Naive thymus-derived CD8-positive, alpha-beta T cell (primary cell): ENCODE measurements at regions not wholly inside any gene's neighbourhood (a gene's known extent, or its start where the extent isn't known, plus 50 kb on each side); places are given as distances from the start of the nearest gene placed in this dataset.
A peak's percentile ranks its signal among the peaks of the same experiment; 100 is the strongest.

Experiments used
- ATAC-seq, 2 donors: fragments of 150-1000 bp; cut with Tn5 transposase in 1 of 2; sonication (Bioruptor Pico), chemical (Tn5 transposase) in 1 of 2; 1 replicate in 1 of 2; 2 replicates in 1 of 2; pipeline ENCODE4 v1.10.0; 2021; ENCODE audit warnings: mild to moderate bottlenecking in 2 of 2, moderate library complexity in 2 of 2
- POLR2A ChIA-PET: fragments of 350-600 bp; sonication (Branson Sonifier 250); formaldehyde crosslinking; loops from one replicate; lab custom pipeline; 2021; ENCODE audit warnings: antibody characterized with exemption; lab: Charles Lee
- DNase-seq, 10 donors: peaks; one replicate each; pipeline versions ENCODE4 v3.0.0 to v3.0.0-alpha.2; 2020 to 2022
- H3K27ac Mint-ChIP-seq, 10 donors: one replicate each; pipeline ENCODE4 v1.8.0; 2020 to 2022; ENCODE audit warnings: mild to moderate bottlenecking in 10 of 10, mixed read lengths in 10 of 10, moderate library complexity in 4 of 10, inconsistent platforms in 1 of 10
- H3K27me3 Mint-ChIP-seq, 5 donors: one replicate each; pipeline ENCODE4 v1.8.0; 2021 to 2022; ENCODE audit warnings: mixed read lengths in 5 of 5
- H3K36me3 Mint-ChIP-seq, 3 donors: one replicate each; pipeline ENCODE4 v1.8.0; 2020 to 2022; ENCODE audit warnings: mixed read lengths in 3 of 3, mild to moderate bottlenecking in 2 of 3, inconsistent platforms in 1 of 3
- H3K4me1 Mint-ChIP-seq, 4 donors: one replicate each; pipeline ENCODE4 v1.8.0; 2021 to 2022; ENCODE audit warnings: mixed read lengths in 4 of 4
- H3K4me3 Mint-ChIP-seq, 10 donors: one replicate each; pipeline ENCODE4 v1.8.0; 2020 to 2022; ENCODE audit warnings: mild to moderate bottlenecking in 10 of 10, mixed read lengths in 10 of 10, moderate library complexity in 6 of 10, inconsistent platforms in 1 of 10
- H3K9me3 Mint-ChIP-seq, 9 donors: one replicate each; pipeline ENCODE4 v1.8.0; 2020 to 2022; ENCODE audit warnings: mixed read lengths in 9 of 9, mild to moderate bottlenecking in 3 of 9, inconsistent platforms in 1 of 9, moderate library complexity in 1 of 9

DNA sequence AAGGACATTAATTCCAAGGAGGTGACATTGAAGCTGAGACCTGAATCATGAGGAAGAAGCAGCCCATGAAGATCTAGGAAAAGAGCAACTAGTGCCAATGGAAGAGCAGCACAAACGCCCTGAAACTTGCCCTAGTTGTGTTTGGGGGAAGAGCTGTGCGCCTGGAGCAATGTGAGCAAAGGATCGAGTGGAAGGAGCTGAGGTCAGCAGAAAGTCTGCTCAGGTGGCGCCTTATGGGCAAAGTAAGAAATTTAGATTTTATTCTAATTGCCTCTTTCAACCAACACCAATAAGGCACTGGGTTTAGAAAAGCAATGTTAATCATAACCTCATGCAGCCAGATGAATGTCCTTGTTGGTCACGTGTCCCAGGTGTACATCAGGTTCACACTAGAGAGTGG, 226.0 kb upstream of the THSD7B start:
- Mint-ChIP-seq H3K9me3 (no peaks in the 10 kb centered on the region), H3K4me3 (no peak overlapping the region), H3K4me1 (no peaks in the 10 kb centered on the region), H3K36me3 (no peaks in the 10 kb centered on the region), H3K27ac (no peak overlapping the region), H3K27me3 (peaks cover 2 to 35% (median 18%) of the 10 kb centered on the region in 5 donors)
- DNase-seq (no peak), ATAC-seq (no peak)
- POLR2A ChIA-PET, result no interaction called here

DNA sequence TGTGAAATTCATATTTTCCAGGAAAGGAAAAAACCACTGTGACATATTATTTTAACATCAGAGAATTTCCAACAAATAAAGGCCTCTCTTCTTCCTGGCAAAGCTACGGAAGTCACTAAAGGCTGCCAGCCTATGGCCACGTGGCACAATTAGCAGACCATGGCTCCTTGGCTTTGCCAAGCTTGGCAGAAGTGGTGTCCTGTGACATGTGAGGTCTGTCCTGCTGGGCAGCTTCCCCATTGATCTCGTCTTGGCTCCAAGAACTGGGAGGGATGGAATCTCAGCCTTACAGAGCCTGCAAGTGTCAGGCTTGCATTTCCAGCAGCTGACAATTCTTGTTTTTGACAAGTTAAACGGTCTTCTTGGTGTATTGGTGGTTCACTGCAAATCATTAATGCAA, 226.9 kb upstream of the THSD7B start:
- Mint-ChIP-seq H3K36me3 (no peaks in the 10 kb centered on the region), H3K9me3 (no peaks in the 10 kb centered on the region), H3K27me3 (peaks cover 2 to 33% (median 20%) of the 10 kb centered on the region in 5 donors), H3K27ac (no peak overlapping the region), H3K4me3 (no peak overlapping the region), H3K4me1 (no peaks in the 10 kb centered on the region)
- POLR2A ChIA-PET, result no interaction called here
- DNase-seq (no peak), ATAC-seq (no peak)

GRCh38 chr2:136534811-136535210, 230.5 kb upstream of the THSD7B start:
- Mint-ChIP-seq H3K36me3 (no peaks in the 10 kb centered on the region), H3K27ac (peak overlapping the region in 1 of 10 donors; percentile 5), H3K4me1 (no peaks in the 10 kb centered on the region), H3K9me3 (peaks cover 0 to 2% (median 0%) of the 10 kb centered on the region in 9 donors), H3K27me3 (peaks cover 0 to 33% (median 17%) of the 10 kb centered on the region in 5 donors), H3K4me3 (no peak overlapping the region)
- ATAC-seq (no peak), DNase-seq (no peak)
- POLR2A ChIA-PET, result no interaction called here

- H3K9me3 Mint-ChIP-seq, result peaks cover 0 to 21% (median 2%) of the 10 kb centered on the region in 9 donors
- no peaks in the 10 kb centered on the region for H3K36me3 Mint-ChIP-seq
- no peak overlapping the region for H3K4me3 Mint-ChIP-seq
- POLR2A ChIA-PET, result no interaction called here
- peaks cover 2 to 49% (median 11%) of the 10 kb centered on the region in 5 donors for H3K27me3 Mint-ChIP-seq
- DNase-seq, result no peak
- ATAC-seq, result no peak
- H3K4me1 Mint-ChIP-seq, result peaks cover 0 to 2% (median 0%) of the 10 kb centered on the region in 4 donors
- no peak overlapping the region for H3K27ac Mint-ChIP-seq
Measured at GRCh38 chr2:136532171-136532570, 233.2 kb upstream of the THSD7B start.

DNA sequence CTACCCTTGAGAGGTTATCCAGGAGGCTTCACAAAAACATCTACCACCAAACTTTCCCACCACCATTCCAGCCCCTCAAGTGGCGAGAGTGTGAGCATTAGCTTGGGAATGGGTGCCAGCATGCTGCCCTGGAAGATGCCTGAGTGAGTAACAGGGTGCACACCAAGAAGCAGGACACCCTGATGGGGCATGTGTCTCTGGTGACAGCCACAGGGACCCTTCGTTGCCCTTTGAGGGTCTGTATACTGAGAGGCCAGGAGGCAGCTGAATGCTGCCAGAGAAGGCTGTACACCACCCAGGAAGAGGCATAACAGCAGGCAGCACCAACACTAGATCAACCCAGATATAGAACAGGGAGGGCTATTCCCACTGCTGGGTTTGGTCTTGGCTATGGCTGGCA, 233.6 kb upstream of the THSD7B start:
- ATAC-seq, result no peak
- Mint-ChIP-seq H3K4me3 (no peak overlapping the region), H3K36me3 (no peaks in the 10 kb centered on the region), H3K4me1 (peaks cover 0 to 2% (median 0%) of the 10 kb centered on the region in 4 donors), H3K9me3 (peaks cover 0 to 21% (median 2%) of the 10 kb centered on the region in 9 donors), H3K27ac (no peak overlapping the region), H3K27me3 (peaks cover 2 to 45% (median 11%) of the 10 kb centered on the region in 5 donors)
- POLR2A ChIA-PET, result no interaction called here
- DNase-seq, result no peak

DNA sequence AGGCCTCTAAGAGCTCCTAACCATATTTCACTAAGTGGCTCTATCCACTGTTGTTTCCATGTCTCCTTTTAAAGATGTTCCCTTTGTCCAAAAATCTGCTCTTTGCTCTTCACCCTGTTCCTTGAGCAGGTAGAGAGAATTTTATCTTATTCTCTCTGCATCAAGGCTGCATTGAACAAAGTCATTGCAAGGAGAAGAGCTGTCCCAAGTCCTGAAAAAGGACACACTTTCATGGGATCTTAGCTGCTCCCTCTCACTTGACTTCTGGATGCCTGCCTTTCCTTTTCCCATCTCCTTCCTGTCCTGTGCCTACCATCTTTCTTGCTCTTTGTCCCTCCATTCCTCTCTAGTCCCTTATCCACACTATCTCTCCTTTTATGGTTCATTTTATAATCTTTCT, 235.2 kb upstream of the THSD7B start:
- POLR2A ChIA-PET, result no interaction called here
- peaks cover 0 to 2% (median 0%) of the 10 kb centered on the region in 4 donors for H3K4me1 Mint-ChIP-seq
- H3K9me3 Mint-ChIP-seq, result peaks cover 0 to 21% (median 2%) of the 10 kb centered on the region in 9 donors
- H3K36me3 Mint-ChIP-seq, result no peaks in the 10 kb centered on the region
- H3K4me3 Mint-ChIP-seq, result no peak overlapping the region
- H3K27ac Mint-ChIP-seq, result no peak overlapping the region
- DNase-seq, result no peak
- ATAC-seq, result no peak
- peaks cover 2 to 44% (median 11%) of the 10 kb centered on the region in 5 donors for H3K27me3 Mint-ChIP-seq

DNA sequence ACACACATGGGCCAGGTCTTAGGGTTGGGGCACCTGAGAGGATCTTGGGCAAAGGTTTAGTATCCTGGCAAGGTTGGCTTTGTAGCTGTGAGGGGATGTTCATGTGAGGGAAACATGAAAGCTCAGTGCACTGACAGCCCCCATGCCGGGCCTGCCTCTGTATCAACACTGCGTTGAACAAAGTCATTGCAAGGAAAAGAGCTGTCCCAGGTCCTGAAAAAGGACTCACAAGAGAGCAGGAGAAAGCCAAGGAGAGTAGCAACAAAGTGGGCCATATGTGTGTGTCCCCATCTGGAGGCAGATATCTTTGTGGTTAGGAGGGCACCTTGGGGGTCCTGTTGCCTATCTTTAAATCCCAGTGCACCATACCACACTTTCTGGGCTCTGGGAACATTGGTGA, 237.8 kb upstream of the THSD7B start:
- ATAC-seq (no peak), DNase-seq (peak in 1 of 10 donors; percentile 3)
- Mint-ChIP-seq H3K9me3 (peaks cover 0 to 21% (median 2%) of the 10 kb centered on the region in 9 donors), H3K4me1 (peaks cover 0 to 2% (median 0%) of the 10 kb centered on the region in 4 donors), H3K27ac (no peak overlapping the region), H3K27me3 (peaks cover 0 to 36% (median 3%) of the 10 kb centered on the region in 5 donors), H3K36me3 (no peaks in the 10 kb centered on the region), H3K4me3 (no peak overlapping the region)
- POLR2A ChIA-PET, result no interaction called here

DNA sequence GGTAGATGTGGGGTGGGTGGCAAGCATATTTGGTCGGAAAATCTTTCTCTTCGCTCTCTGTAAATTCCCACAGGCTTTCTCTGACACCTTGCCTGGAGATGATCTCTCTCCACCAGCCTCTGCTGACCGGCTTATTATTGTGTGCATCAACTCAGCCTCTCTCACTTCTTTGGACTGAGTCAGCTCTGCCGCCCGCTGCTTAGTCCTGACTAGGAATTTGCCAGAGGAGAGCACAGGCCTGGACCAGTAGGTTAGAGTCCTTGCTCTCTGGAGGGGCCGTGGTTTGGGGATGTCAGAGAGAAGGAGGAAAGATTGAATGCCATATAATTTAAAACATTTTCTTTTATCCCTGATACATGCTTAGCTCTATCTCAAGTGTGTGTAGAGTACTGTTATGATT, 242.6 kb upstream of the THSD7B start:
- H3K9me3 Mint-ChIP-seq, result peaks cover 0 to 5% (median 0%) of the 10 kb centered on the region in 9 donors
- peaks cover 4 to 16% (median 8%) of the 10 kb centered on the region in 5 donors for H3K27me3 Mint-ChIP-seq

DNA sequence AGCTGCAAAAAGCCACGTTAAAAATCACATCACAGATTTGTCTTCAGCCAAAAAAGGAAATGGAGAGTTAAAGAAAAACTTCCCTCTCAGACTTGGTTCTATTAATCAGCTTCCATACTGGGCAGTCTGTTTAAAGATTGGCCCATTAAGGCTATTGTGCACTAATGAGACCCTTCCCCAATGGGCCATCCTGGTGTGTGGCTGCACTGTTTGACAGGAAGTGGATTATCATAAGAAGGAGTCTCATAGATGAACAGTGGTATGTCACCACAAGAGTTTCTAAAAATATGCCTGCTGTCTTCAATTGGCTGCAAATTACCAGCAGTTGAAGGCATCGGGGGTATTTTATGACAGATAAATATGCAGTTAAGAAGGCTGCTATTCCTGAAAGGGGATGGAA, 247.6 kb upstream of the THSD7B start:
- ATAC-seq (no peak), DNase-seq (no peak)
- Mint-ChIP-seq H3K27ac (no peak overlapping the region), H3K27me3 (peaks cover 9 to 63% (median 13%) of the 10 kb centered on the region in 5 donors), H3K4me3 (no peak overlapping the region), H3K9me3 (peaks cover 0 to 3% (median 0%) of the 10 kb centered on the region in 9 donors), H3K4me1 (no peaks in the 10 kb centered on the region), H3K36me3 (no peaks in the 10 kb centered on the region)
- POLR2A ChIA-PET, result no interaction called here

More for the DNA sequence above, 242.6 kb upstream of the THSD7B start:
- no peak overlapping the region for H3K4me3 Mint-ChIP-seq
- no peak for ATAC-seq
- POLR2A ChIA-PET, result no interaction called here
- no peak for DNase-seq
- H3K36me3 Mint-ChIP-seq, result no peaks in the 10 kb centered on the region
- H3K27ac Mint-ChIP-seq, result no peak overlapping the region
- H3K4me1 Mint-ChIP-seq, result no peaks in the 10 kb centered on the region

- no peaks in the 10 kb centered on the region for H3K36me3 Mint-ChIP-seq
- H3K9me3 Mint-ChIP-seq, result peaks cover 0 to 4% (median 0%) of the 10 kb centered on the region in 9 donors
- peaks cover 3 to 35% (median 13%) of the 10 kb centered on the region in 5 donors for H3K27me3 Mint-ChIP-seq
- no peaks in the 10 kb centered on the region for H3K4me1 Mint-ChIP-seq
- DNase-seq (no peak), ATAC-seq (no peak)
- POLR2A ChIA-PET, result no interaction called here
- no peak overlapping the region for H3K27ac Mint-ChIP-seq
- H3K4me3 Mint-ChIP-seq, result no peak overlapping the region
Measured at GRCh38 chr2:136510244-136510643, 255.1 kb upstream of the THSD7B start.

DNA sequence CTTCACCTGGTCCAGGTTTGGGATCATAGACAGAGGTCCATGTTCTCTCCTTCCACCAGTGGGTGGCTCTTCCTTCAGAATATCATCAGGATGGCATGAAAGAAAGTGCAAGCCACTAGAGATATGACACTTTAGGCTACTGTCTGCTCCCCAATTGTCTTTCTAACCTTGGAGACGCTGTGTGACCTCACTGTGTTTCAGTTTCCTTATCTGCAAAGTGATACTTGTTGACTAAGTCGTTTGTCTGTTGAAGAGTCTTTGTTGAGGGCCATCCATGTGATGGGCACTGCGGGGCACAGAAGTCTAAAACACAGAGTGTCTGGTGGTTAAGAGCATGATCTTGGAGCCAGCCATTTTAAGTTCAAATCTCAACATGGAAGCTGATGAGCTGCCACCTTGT, 259.9 kb upstream of the THSD7B start:
- POLR2A ChIA-PET, result no interaction called here
- DNase-seq (no peak), ATAC-seq (no peak)
- H3K9me3 Mint-ChIP-seq, result no peaks in the 10 kb centered on the region
- no peaks in the 10 kb centered on the region for H3K4me1 Mint-ChIP-seq
- no peak overlapping the region for H3K27ac Mint-ChIP-seq
- H3K36me3 Mint-ChIP-seq, result no peaks in the 10 kb centered on the region
- no peak overlapping the region for H3K4me3 Mint-ChIP-seq
- H3K27me3 Mint-ChIP-seq, result peaks cover 1 to 20% (median 7%) of the 10 kb centered on the region in 5 donors

DNA sequence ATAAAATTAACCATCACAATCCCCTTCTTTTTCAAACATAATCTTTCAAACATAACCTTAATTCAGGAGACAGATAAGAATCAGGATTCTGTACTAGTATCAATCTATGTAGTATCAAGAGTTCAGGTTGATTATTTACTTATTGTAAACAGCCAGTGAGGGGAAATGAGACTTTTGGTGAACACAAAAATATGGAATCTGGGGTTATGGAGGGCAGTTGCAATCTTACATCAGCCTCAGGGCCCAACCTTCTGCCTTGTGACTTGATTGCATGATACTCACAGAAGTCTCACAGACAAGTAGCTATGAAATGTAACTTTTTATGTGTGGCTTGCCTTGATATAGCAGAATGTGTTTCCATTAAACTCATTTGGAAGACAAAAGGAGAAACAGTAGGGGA, 262.7 kb upstream of the THSD7B start:
- Mint-ChIP-seq H3K27ac (no peak overlapping the region), H3K36me3 (no peaks in the 10 kb centered on the region), H3K27me3 (peaks cover 1 to 6% (median 1%) of the 10 kb centered on the region in 5 donors), H3K4me1 (no peaks in the 10 kb centered on the region), H3K9me3 (no peaks in the 10 kb centered on the region), H3K4me3 (no peak overlapping the region)
- DNase-seq (no peak), ATAC-seq (no peak)
- POLR2A ChIA-PET, result interaction anchor here (0.6 kb wide), 1 partner anchor 21 kb away, joined by 3 read pairs; no protein-coding TSS in a partner anchor

GRCh38 chr2:136497709-136498108, 267.6 kb upstream of the THSD7B start:
- POLR2A ChIA-PET, result no interaction called here
- DNase-seq, result no peak
- peaks cover 3 to 22% (median 13%) of the 10 kb centered on the region in 5 donors for H3K27me3 Mint-ChIP-seq
- ATAC-seq, result no peak
- H3K4me3 Mint-ChIP-seq, result no peak overlapping the region
- no peak overlapping the region for H3K27ac Mint-ChIP-seq
- H3K4me1 Mint-ChIP-seq, result no peaks in the 10 kb centered on the region
- H3K36me3 Mint-ChIP-seq, result no peaks in the 10 kb centered on the region
- H3K9me3 Mint-ChIP-seq, result peaks cover 0 to 16% (median 7%) of the 10 kb centered on the region in 9 donors

DNA sequence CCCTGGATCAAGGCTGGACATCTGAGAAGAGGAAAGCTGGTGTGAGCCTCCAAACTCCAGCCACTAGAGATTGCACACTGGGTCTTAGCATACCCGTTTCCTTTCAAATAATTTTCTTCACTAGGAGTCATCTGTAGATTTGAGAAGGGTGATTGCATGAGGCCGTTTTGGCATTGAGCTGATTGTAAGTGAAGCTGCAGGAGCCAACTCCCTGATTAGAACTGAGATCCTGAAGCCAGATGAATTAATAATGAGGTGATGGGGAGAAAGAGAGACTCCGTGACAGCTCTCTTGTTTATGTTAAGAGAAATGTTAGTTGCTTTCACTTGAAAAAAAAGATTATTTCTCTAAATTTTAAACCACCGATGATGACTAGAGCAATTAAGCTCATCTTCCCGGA, 268.4 kb upstream of the THSD7B start:
- H3K4me3 Mint-ChIP-seq, result no peak overlapping the region
- H3K9me3 Mint-ChIP-seq, result peaks cover 0 to 24% (median 7%) of the 10 kb centered on the region in 9 donors
- DNase-seq, result no peak
- no peak for ATAC-seq
- no peaks in the 10 kb centered on the region for H3K4me1 Mint-ChIP-seq
- peaks cover 3 to 29% (median 13%) of the 10 kb centered on the region in 5 donors for H3K27me3 Mint-ChIP-seq
- H3K36me3 Mint-ChIP-seq, result peaks cover 0 to under 1% (median 0%) of the 10 kb centered on the region in 3 donors
- no peak overlapping the region for H3K27ac Mint-ChIP-seq
- POLR2A ChIA-PET, result no interaction called here
